UCSD-AML1 (cell line): ENCODE measurements at regions not wholly inside any gene's neighbourhood (a gene's known extent, or its start where the extent isn't known, plus 50 kb on each side); places are given as distances from the start of the nearest gene placed in this dataset.
"Not testable (repeated sequence)": the region's sequence is repeated elsewhere in the genome, so short reads cannot be mapped to it uniquely, and the experiment has no call there.

Experiments
- DNase-seq: peaks from one replicate; lab custom pipeline; 2025; ENCODE audit not compliant: unreplicated experiment; lab: John Stamatoyannopoulos, UW

DNA sequence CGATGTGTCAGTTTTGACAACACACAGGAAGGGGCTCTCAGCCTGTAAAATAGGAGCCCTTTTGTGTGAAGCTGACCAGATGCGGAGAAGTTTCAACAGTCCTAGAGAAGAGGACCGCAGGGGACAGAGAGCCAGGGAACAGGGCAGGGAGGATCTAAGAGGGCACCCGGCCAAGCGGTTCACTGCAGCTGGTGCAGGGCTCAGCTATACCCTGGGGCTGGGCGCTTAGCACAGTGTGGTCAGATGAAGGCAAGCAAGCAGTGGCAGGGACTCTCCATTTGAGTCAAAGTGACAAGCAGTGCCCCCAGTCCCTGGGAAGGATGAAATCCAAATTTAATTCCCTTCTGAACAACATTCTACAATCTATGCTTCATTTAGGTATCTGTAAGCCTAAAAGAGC, 88.9 kb upstream of the PLGLB2 start:
- not testable (repeated sequence) for DNase-seq

DNA sequence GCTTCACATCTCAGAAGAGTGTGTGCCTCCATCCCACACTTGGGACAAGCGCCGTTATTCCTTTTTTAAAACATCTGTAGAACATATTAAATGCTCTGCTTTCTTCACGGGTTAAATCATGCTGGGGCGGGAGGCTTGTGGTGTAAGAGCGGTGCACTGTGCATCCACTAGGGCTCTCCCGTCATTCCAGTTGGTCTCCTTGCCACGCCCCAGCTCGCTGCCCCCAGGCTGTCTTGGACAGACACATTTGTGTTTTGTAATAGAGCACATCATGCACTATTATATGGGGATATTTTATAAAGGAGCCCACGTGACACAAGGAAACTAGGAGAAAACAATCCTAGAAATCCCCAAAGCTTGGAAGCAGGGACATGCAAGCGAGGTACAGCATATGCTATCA, 87.7 kb upstream of the PLGLB2 start:
- DNase-seq = not testable (repeated sequence)

DNA sequence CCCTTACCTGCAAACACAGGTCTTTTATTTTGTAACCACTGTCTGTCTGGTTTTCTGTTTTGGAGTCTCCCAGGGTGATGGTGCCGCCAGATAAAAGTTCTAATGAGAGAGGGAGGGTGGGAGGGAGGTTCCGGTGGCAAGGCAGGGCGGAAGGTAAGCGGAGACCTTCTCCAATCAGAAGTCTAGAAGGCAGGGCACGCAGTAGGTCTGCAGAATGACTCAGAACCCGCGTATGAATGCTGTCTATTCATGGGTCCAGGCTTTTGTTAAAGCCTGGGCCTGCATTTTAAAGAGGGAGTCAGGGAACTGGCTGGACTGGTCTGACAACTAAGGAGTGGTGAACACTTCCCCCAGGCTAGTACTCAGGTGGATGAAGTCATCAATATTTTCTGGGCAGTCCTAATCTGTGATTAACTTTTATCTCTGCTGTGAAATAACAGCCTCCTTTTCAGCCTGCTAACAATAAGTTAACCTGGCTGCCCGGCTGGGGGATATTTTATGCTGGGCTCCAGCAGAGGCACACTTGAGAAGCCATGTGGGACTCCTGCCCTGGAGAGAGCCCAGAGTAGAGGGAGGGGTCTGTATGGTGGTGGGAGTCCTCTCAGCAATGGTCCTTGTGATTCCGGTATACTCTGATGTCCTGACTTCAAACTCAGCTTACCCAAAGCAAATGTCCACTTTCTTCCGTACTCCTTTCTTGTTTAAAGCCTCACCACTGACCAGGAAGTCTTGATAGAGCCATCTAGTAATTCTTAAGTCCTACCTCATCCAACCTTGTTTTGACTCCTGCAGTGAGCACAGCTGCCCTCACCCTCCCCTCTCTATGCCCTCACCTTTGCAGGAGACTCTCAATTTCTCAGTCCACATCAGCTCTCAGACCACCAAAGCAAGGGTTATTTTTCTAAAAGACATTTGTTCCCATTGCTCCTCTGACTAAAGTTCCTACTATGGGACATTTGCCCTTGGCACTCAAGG, 85.3 kb upstream of the PLGLB2 start:
- DNase-seq = not testable (repeated sequence)

DNA sequence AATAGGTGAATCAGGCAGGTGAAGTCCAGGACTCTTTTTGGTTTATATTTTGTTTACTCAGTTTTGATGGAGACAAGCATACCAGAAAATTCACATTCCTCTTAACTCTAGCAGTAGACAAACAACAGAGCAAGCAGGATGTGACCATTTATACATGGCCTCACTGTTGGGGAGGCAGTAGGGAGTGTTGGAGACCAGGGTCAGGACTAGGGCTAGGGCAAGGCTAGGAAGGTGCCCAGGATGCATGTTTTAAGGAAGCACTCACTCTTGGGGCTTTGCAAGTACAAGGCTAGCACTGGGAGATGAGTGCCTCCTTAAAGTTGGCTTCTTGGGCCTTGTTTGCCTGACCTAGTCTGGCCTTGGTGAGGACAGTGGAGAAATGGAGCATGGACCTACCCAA, 84.5 kb upstream of the PLGLB2 start:
- not testable (repeated sequence) for DNase-seq

DNA sequence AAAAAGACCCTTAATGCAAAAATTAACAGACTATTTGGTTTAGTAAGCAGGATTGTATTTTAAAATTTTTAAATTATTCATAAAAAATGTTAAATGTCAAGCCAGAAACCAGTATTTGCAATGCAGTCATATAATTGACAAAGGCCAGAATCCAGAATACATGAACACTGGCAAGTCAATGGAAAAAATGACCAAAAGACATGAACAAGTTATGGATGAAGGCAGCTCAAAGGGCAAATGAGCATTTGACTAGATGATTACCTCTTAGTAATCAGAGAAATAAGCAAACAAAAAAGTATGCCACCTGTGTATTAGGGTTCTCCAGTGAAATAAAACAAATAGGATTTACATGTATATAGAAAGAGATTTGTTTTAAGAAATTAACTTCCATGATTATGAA, 80.9 kb upstream of the PLGLB2 start:
- DNase-seq = not testable (repeated sequence)

DNA sequence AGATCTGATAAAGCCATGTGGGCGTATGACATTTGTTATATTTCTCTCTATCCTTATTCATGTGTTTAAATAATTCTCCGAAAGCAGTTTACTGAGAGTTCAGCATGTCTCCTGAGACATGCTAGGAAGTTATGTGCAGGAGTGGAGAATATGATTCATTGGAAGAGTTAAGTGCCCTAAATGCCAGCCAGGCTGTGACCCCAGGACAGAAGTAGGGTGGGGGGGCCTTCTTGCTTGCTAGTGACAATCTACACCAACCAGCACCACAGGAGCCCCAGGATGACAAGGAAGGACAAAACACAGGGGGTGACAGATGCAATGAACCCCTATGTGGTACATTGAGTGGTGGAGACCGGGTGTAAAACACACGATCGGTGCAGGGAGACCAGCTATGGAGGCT, 79.5 kb upstream of the PLGLB2 start:
- not testable (repeated sequence) for DNase-seq

DNA sequence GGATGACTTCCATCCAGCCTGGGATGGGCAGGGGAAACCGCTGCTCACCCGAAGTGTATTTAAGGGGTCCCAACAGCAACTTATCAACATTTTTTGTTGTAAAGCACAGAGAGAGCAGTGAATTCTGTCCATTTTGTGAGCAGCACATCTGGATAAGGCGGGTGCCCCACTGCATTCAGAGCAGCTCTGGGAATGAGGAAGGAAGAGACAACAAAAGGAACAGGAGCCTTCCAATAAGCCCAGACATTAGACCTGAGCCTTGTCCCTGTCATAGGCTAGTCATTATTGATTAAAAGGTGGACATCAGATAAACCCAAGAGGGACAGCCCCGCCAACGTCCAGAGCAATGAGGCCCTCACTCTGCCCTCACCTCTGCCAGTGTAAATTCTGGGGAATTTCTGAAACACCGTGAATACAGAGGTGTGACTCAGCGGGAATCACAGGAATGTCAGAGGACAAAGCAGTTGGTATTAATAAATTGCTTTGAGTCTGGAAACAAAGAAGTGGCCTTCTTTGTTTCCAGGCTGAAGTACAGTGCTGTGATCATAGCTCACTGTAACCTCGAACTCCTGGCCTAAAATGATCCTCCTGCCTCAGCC, 78.2 kb upstream of the PLGLB2 start:
- DNase-seq = not testable (repeated sequence)

DNA sequence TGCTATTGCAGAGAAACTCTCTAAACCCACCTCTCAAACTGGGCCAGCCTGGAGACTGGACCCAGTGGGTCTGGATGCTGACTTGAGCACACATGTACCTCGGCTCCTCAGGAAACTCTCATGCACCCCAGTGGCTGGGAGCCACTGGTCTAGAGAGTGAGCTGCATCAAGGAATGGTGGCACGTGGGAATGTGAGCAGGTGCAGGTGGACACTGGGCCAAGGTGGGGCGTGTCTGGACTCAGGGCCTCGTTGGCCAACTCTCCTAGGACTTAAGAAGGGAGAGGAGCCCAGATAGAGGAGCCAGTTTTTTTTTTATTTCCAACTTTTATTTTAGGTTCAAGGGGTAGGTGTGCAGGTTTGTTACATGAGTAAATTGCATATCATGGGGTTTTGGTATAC, 75.5 kb upstream of the PLGLB2 start:
- not testable (repeated sequence) for DNase-seq

DNA sequence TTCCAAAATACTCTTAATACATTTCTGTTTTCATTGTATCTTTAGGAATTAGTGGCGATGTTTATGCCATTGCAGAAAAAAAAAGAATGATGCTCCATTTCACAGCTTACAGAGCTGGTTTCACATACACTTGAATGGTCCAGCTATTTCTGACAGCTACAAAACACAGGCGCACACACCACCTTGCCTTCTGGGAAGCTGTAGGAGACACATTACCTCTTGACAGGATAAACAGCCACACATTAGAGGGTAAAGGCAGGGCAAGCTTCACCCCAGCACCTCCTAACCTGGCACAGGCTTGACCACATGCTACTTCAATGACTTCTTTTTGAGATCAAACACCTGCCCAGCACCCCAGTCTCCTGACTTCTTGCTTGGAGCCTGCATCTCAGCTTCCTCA, 73.2 kb upstream of the PLGLB2 start:
- not testable (repeated sequence) for DNase-seq

DNA sequence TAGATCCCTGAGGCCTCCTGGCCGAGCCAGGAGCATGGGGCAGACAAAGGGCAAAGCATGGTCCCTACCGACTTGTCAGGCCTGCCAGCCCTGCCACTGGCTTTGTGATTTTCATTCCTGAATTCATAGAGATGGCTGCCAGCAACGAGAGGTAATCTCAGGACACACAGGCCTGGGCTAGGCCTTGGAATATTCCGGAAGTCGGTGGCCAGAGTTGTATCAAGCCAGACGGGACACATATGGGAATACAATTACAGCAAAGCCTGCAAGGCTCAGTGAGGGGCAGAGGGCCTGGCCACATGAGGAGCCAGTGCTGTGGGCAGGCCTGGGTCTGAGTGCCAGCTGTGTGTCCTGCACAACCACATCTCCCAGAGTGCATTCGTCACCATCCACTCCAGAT, 72.4 kb upstream of the PLGLB2 start:
- DNase-seq = not testable (repeated sequence)

DNA sequence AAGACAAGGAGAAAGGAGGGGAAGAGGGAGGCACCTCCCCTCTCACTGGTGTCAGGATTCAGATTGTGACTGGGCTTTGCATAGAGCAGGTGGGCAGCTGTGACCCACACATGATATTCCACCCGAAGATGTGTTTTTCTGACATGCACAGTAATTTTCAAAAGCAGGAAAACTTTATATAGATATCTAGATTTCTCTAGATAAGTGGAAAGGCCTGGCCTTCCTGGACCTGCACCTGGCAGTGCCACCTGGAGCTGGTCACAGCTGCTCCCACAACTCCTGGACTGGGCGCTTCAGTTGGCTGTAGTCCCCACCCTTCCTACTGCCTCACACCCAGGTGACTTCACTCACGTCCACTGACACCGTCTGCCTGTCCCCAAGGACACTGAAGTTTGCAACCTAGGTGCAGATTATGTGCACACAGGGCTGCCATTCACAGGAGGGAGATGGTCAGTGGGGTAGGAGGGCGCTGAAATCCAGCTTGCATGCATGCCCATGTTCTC, 70.4 kb upstream of the PLGLB2 start:
- not testable (repeated sequence) for DNase-seq

DNA sequence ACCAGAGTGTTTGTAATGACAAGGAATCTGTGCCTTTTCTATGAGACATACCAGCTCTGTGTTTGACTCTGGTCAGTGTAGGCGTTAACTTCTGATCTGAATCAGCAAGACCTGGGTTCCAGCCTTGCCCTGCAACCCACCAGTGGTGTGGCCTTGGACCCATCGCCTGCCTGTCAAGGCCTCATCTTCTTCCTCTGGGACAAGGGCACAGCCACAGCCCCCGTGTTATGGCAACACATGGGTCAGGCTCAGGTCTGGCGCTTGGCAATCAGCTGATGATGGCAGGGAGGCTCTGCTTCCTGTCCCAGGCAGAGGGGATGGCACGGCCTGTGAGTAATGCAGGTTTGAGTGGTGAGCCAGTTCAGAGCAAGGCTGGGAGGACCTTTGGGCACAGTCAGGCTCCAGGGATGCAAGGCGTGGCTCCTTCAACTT, 69.1 kb upstream of the PLGLB2 start:
- DNase-seq = not testable (repeated sequence)

DNA sequence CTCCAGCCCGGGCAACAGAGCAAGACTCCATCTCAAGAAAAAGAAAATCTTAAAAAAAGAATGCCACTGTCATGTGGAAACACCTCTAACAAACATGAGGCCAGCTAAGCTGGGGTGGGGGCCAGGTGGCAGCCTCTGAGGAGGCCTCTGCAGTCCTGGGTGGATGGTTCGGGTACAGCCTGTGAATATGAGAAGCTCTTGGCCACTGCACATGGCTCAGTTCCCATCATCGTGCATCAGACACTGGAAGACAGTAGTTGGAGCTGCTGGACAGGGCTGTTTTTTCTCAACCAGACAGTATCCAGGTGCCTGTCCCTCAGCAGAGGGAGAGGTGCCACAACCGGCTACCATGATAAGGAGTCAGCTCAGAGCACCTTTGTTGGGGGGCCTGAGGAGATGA, 67.9 kb upstream of the PLGLB2 start:
- not testable (repeated sequence) for DNase-seq

DNA sequence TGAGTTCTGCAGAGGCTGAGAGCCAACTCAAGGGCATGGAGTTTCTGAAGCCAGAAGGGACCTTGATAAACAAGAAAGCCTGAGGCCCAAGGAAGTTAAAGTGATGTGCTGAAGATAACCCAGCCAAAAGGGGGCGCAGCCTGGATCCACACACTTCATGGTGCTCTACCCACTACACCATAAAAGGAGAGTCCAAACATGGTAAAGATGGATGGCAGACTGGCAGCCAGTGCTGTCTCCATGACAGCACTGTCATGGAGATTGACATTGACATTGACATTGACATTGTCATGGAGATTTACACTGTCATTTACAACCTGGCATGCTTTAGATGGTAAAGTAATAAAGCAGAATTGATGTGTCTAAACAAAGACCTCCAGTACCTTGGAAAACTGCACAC, 67.2 kb upstream of the PLGLB2 start:
- not testable (repeated sequence) for DNase-seq

DNA sequence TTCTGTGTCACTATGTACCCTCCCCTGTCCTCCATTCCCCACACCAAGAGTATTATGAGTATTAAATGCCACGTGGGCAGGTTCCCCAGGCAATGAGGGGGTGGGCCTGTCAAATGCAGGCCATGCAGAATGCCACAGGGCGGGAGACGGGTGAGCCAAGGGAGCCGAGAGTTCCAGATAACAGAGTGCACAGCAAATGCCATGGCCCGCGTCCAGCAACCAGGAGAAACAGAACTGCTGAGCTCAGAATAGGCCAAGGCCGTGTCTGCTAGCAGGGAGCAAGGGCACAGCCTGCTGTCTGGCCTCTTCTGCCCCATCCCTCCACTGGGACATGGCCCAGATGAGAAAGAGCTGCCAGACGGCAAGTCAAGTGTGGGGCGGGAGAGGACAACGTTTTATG, 64.4 kb upstream of the PLGLB2 start:
- not testable (repeated sequence) for DNase-seq

DNA sequence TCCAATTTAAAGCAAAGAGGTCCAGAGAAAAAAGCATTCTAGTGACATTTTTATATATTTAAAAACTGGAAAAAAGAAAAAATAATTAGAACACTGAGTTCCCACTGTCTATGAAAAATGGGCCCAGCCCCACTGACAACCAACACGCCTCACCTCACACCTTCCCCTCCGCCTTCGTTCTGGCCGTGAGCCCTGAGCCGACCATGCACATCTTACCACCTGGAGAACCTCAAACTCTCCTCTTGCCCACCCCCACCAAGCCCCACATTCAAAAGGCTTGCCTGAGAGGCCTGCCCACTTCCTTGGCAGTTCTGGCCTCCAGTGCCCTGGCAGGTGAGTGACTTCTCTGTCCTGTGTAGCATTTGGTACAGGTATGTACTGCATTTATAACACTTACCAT, 63.9 kb upstream of the PLGLB2 start:
- not testable (repeated sequence) for DNase-seq

DNA sequence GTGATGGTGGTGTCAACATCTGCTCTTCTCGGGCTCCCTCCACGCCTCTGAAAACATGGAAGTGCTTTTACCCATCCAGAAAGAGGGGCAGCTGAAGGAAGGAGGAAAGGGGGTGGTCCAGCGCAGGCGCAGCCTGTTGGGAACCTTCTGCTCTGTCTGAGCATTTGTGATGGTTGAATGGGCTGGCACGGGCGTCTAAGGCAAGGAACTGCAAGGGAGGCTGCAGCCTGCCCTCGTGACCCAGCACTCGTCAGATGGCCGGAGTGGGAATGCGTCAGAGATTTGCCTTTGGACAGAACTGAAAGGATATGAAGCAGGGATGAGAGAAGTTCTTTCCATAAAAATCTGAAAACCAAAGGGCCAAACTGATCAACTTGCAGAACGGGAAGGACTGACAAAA, 62.3 kb upstream of the PLGLB2 start:
- DNase-seq = not testable (repeated sequence)

DNA sequence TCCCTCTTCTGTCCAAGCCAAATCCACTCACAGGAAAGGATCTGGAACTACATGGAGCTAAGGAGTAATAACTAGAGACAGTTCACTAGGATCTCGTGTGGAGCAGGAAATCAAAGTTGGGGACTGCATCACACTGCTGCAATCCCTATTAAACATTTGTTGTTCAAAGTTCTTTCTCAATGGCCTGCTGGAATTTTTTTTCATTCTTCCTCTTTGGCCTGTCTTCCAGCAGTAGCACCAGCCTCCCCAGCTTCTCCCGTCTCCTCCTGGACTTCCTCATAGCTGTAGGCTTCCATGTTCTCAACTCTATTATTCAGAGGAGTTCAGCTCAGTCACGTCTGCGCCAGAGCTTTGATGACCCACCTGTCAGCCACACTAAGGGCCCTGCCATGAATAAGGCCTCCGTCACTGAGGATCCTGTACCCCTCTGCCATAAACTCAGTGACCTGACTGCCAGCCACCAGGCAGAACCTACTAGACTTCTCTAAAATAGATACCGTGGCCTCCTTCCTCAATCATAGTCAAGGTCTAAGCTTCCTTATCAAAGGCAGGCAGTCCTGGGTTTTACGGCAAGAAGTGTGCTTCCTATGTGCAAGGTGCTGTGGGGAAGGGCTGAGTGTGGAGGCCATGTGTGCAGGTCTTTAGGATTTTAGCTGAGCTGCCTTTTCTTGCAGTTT, 60.9 kb upstream of the PLGLB2 start:
- not testable (repeated sequence) for DNase-seq

DNA sequence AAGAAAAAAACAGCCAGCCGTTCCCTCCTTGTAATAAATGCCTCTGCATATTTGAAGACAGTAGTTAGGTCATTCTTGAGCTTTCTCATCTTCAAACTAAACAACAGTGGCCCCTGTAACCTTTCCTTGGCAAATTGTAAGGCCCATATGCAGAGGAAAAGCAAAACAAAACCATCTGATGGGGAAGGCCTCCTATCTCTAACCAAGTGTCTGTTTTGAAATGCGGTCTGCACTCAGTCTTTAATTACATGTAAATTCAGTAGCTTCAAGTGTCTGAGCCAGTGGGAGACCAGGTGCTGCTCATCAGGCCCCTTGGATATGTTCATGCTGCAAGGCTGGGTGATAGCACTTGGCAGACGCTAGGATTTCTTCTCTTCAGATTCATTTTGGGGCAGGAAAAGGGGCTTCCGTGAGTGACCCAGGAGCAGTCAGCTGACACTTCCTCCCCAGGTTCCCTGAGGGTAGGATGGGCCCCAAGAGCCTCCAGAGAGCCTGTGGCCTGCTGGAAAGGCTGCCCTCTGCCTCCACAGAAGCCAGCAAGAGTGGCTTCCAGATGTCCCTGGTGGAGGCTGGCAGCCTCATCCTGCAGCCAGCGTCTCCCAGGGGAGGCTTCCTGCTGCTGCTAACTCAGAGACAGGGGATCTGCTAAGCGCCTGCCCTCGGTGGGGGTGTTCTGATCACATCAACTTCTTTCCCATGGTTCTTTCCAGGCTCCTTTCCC, 60.2 kb upstream of the PLGLB2 start:
- not testable (repeated sequence) for DNase-seq

DNA sequence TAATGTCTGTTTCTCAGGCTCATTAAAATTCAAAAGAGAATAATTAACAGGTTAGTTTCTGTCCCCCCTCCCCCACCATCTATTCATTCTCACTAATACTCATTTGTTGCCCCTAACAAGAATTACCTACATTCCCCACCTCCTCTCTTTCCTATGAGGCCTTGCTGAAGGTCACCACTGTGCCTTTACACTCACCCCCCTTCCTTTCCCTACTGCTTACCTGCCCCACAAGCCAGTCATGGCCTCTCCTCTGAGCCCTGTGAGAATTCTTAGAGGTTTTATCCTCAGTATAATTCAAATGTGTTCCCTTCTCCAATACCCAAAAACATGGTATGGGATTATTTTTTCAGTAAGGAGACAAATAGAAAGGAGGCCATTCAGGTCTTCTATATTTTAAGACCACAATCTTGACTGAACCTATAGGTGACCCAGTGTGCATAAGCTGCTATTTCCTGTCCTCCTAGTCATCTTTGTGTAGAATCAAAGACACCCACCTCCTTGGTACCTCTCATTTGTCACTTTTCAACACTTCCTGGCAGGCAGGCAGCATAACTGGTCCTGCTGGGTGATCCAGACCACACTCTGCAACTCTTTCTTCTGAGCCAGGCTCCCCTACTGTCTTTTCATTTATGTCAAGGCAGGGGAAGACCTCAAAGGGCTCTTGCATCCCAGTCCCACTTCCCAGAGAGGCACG, 55.8 kb upstream of the PLGLB2 start:
- not testable (repeated sequence) for DNase-seq
